SU-DHL-6 (cell line): ENCODE measurements at regions not wholly inside any gene's neighbourhood (a gene's known extent, or its start where the extent isn't known, plus 50 kb on each side); places are given as distances from the start of the nearest gene placed in this dataset.

Experiments
- H2AFZ ChIP-seq: fragments of 200-600 bp; sonication (generic); 2 replicates; pipeline ENCODE4 v1.6.1; 2014; ENCODE audit warnings: low read depth, mild to moderate bottlenecking, moderate library complexity, mixed read lengths, antibody characterized with exemption, low read length; ENCODE audit not compliant: severe bottlenecking
- H3F3A ChIP-seq: fragments of 200-600 bp; shearing (Covaris generic); 2 replicates; pipeline ENCODE4 v1.6.0; 2016; ENCODE audit warnings: antibody characterized with exemption, mild to moderate bottlenecking; ENCODE audit not compliant: insufficient read depth
- H3K27ac ChIP-seq: fragments of 200-600 bp; sonication (generic); 2 replicates; pipeline ENCODE4 v1.5.1; 2016; ENCODE audit warnings: low read depth, mild to moderate bottlenecking, low read length, moderate library complexity, mixed read lengths
- H3K27me3 ChIP-seq: fragments of 200-600 bp; sonication (generic), shearing (Covaris generic); 2 replicates; pipeline ENCODE4 v1.6.0; 2014; ENCODE audit warnings: mild to moderate bottlenecking, low read length
- H3K36me3 ChIP-seq: fragments of 200-600 bp; sonication (generic); 2 replicates; pipeline ENCODE4 v1.6.1; 2014; ENCODE audit warnings: mild to moderate bottlenecking, low read length, mixed read lengths
- H3K4me2 ChIP-seq: fragments of 300-600, 200-600 bp; shearing (Covaris generic), sonication (generic); 2 replicates; pipeline ENCODE4 v1.6.0; 2014; ENCODE audit warnings: low read length, low read depth, mild to moderate bottlenecking; ENCODE audit not compliant: poor library complexity, severe bottlenecking
- H3K4me3 ChIP-seq: fragments of 200-600 bp; sonication (generic); 2 replicates; pipeline ENCODE4 v1.5.1; 2014; ENCODE audit warnings: antibody characterized with exemption, low read length, mild to moderate bottlenecking, mixed read lengths; ENCODE audit not compliant: insufficient read depth, poor library complexity, severe bottlenecking
- H3K79me2 ChIP-seq: fragments of 200-600 bp; sonication (generic); 2 replicates; pipeline ENCODE4 v1.6.1; 2014; ENCODE audit warnings: mild to moderate bottlenecking, low read length, moderate library complexity; ENCODE audit not compliant: insufficient read depth
- H3K9ac ChIP-seq: fragments of 200-600 bp; sonication (generic); 2 replicates; pipeline ENCODE4 v1.7.0; 2014; ENCODE audit warnings: mild to moderate bottlenecking, low read length
- H3K9me2 ChIP-seq: fragments of 200-600 bp; sonication (generic); replicated peaks from 2 replicates; pipeline ENCODE4 v1.6.1; 2014; ENCODE audit warnings: low read length; ENCODE audit not compliant: insufficient read depth
- H3K9me3 ChIP-seq: fragments of 200-600 bp; sonication (generic); 2 replicates; pipeline ENCODE4 v1.6.1; 2014; ENCODE audit warnings: low read length, mixed read lengths; ENCODE audit not compliant: insufficient read depth
- H4K20me1 ChIP-seq: fragments of 200-600 bp; sonication (generic); 2 replicates; pipeline ENCODE4 v1.6.1; 2014; ENCODE audit warnings: low read depth, mild to moderate bottlenecking, antibody characterized with exemption, low read length, moderate library complexity, mixed read lengths
- CTCF ChIP-seq: fragments of 200-600 bp; sonication (generic); IDR thresholded peaks from one replicate; pipeline ENCODE4 v1.5.1; 2017; ENCODE audit warnings: antibody characterized with exemption, mild to moderate bottlenecking, low read length, moderate library complexity; ENCODE audit not compliant: insufficient read depth, poor library complexity, severe bottlenecking
- EZH2phosphoT487 ChIP-seq: fragments of 200-600 bp; sonication (generic), shearing (Covaris generic); conservative IDR thresholded peaks from 2 replicates; pipeline ENCODE4 v1.6.1; 2018; ENCODE audit warnings: mild to moderate bottlenecking, antibody characterized with exemption, low read length, moderate library complexity, mixed read lengths

GRCh38 chr18:34965566-34965965 is 75.6 kb upstream of the MAPRE2 start:
- no peaks in the 10 kb centered on the region for H3K36me3 ChIP-seq
- H3K9ac ChIP-seq, result no peak overlapping the region
- no peak overlapping the region for H2AFZ ChIP-seq
- no peaks in the 10 kb centered on the region for H3F3A ChIP-seq
- H3K4me2 ChIP-seq, result no peak overlapping the region
- H4K20me1 ChIP-seq, result no peaks in the 10 kb centered on the region
- H3K27ac ChIP-seq, result no peak overlapping the region
- no peaks in the 10 kb centered on the region for H3K79me2 ChIP-seq
- no peaks in the 10 kb centered on the region for H3K9me3 ChIP-seq
- no peaks in the 10 kb centered on the region for H3K27me3 ChIP-seq
- H3K9me2 ChIP-seq, result no peaks in the 10 kb centered on the region
- H3K4me3 ChIP-seq, result no peak overlapping the region
- TF ChIP-seq EZH2phosphoT487, result no peak
- no peak for TF ChIP-seq CTCF

- no peaks in the 10 kb centered on the region for H3F3A ChIP-seq
- no peaks in the 10 kb centered on the region for H3K36me3 ChIP-seq
- no peak overlapping the region for H3K9ac ChIP-seq
- H2AFZ ChIP-seq, result no peak overlapping the region
- TF ChIP-seq EZH2phosphoT487 (no peak), CTCF (no peak)
- no peak overlapping the region for H3K4me3 ChIP-seq
- H3K27me3 ChIP-seq, result 0 out of 2 replicates have a peak, but pooled peaks cover 2% of the 10 kb centered on the region
- no peaks in the 10 kb centered on the region for H3K9me3 ChIP-seq
- H3K79me2 ChIP-seq, result no peaks in the 10 kb centered on the region
- no peaks in the 10 kb centered on the region for H4K20me1 ChIP-seq
- no peaks in the 10 kb centered on the region for H3K9me2 ChIP-seq
- H3K4me2 ChIP-seq, result no peak overlapping the region
- H3K27ac ChIP-seq, result no peak overlapping the region
These were observed 71.1 kb upstream of the MAPRE2 start for GRCh38 chr18:34970106-34970505.

- Histone ChIP-seq H3K4me3 (no peak overlapping the region), H3K36me3 (no peaks in the 10 kb centered on the region), H3F3A (peaks cover 5% of the 10 kb centered on the region), H3K4me2 (no peak overlapping the region), H4K20me1 (no peaks in the 10 kb centered on the region), H3K9me2 (no peaks in the 10 kb centered on the region), H3K27me3 (0 out of 2 replicates have a peak, but pooled peaks cover 2% of the 10 kb centered on the region), H3K9me3 (no peaks in the 10 kb centered on the region), H2AFZ (no peak overlapping the region), H3K27ac (no peak overlapping the region), H3K79me2 (no peaks in the 10 kb centered on the region), H3K9ac (no peak overlapping the region)
- TF ChIP-seq CTCF (no peak), EZH2phosphoT487 (no peak)
These were observed 69.9 kb upstream of the MAPRE2 start for GRCh38 chr18:34971313-34971712.
